ENCODE measurements at regions not wholly inside any gene's neighbourhood (a gene's known extent, or its start where the extent isn't known, plus 50 kb on each side); places are given as distances from the start of the nearest gene placed in this dataset.

DNA sequence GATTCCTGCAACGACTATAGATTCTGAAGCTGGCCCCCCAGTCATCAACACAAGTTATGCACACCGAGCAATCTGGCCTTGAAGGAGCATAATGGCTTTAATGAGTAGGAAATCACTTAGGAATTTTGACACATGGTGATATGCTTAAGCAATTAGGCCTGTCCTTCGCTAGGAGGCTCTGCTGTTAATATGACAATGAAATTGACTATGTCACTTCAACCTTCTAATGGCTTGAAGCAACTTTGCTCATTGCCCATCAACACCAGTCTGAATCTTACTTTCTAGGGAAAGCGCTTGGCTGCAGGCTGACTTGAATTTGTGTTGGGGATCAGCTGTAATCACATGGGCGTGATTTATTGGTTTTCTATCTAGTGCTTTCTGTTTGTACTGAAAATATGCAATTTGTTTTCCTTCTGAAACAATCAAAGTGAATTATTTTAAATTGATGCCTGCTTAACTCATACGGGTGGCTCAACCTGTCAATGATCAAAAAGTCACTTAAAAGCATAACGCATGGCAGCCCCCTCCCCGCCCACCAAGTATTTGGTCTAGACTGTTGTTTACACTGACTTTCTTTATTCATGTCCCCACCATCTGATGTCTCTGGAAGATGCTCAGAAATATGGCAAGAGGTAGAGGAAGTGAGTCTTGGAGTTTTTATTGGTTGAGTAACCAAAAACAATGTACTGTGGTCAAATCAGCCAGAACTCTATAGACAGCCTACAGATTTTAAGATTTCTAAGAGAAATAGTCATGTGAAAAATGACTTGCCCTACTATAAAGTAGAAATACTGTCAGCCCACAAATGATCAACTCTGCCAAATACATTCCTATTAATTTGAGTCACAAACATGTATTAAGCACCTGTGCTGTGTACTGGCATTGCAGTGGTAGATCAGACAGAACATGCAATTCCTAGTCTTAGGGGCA is 344.9 kb downstream of the RBM43 start:
- ChIA-PET POLR2A (no interaction called here), CTCF (no interaction called here)

DNA sequence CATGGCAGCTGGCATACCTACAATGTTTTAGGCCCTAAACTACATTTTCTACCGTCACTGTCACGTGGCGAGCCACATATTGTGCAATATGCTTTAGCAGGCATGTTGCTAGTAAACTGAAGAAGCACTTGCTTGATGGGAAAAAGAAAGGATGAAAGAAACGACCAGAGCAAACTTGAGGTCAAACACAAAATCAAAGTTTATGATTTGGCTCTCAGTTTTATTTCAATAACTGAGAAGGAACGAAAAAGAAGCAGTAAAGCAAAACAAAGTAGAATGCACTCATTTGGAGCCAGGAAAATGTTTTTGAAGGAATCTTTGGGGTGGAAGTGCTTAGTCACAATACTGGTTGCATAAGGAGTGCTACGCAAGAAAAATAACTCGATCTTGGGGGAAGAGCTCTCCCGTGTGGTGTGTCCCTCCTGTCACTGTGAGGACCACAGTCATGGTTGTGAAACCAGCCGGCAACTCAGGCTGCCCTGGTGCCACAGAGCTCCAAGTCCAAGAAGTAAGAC is 349.8 kb downstream of the RBM43 start:
- POLR2A ChIA-PET, result no interaction called here
- CTCF ChIA-PET, result no interaction called here

DNA sequence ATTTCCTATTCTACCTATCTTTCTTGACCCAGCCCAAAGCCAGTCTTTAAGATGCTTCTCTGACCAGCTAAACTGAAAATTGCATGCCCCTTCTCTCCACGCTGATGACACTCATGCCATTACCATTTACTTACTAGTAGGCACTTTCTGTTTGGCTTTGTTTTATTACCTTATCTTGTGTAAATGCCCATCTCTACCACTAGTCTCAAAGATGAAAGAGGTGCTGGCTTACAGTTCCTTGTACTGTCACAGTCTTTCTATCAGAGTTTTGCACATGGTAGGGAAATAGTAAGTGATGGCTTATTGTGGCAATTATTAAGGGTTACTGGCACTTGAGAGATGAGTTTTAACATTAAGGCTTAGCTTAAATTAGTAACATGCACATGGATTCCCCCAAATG is 352.1 kb downstream of the RBM43 start:
- CTCF ChIA-PET, result no interaction called here
- POLR2A ChIA-PET, result no interaction called here

DNA sequence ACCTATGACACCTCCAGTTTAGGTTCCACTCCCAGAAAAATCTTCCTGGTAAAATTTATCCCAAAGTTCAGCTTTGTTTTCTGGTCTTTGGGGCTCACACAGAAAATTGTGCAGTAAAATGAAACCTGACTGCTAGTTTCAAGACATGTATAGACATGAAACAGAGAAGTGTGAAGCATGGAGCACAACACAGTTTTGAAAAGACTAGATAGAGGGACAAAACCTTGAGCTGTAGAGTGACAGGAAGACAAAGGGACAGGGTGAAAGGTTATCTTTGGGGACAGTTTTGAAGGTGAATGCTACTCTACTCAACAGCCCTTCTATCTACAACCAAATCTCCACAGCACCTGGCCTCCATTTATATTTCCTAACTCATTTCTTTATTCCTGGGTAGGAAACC is 352.6 kb downstream of the RBM43 start:
- ChIA-PET POLR2A (no interaction called here), CTCF (no interaction called here)

DNA sequence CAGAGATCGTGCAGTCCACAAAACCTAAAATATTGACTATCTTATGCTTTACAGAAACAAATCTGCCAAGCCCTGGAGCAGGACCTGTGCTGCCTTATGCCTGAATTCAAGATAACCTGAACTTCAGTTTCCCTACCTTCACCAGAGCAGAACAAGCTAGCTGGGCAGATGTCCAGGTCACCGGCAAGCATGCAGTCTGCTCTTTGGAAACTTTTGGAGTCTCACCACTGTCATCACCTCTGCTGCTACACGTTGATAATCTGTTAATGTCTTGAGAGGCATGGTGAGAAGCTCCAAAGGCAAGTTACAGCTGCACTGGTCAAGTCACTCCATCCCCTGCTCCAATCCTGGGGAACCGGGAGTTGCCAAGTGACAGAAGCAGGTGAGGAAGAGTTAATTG is 354.2 kb downstream of the RBM43 start:
- ChIA-PET POLR2A (no interaction called here), CTCF (no interaction called here)

DNA sequence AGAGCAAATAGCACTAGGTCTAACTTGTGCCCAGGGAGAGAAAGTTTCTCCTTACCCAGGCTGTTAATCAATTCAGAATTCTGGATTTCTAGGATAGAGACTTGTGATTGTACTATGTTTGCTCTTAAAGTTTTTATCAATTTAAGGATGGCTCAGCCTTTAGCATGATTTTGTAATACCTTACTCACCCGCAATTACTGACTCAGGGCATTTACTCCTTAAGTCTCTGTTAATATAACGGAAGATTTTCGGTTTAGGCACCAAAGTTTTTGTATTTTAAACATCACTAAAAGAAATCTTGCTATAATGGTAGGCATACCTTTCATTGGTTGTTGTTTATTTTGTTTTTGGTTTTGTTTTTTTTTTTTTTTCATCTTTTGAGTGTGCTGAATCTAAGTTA is 358.2 kb downstream of the RBM43 start:
- ChIA-PET POLR2A (no interaction called here), CTCF (no interaction called here)

DNA sequence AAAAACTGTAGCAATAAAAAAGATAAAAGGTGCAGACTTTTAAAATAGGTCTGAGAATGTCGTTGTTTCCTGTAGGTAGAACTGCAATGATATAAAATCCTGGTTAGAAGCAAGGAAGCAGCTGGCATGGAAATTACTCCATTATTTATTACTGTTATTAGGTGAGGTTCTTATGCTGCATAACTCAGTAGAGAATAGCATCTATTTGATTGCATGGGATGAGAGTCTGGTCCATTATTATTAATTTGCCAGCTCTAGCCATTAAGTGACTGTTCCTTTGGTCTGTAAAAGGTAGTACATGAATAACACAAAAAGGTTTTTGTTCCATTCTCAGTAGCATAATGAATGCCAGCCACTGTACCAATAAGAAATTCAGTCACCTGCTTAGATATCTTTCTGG is 358.6 kb downstream of the RBM43 start:
- ChIA-PET POLR2A (no interaction called here), CTCF (no interaction called here)

DNA sequence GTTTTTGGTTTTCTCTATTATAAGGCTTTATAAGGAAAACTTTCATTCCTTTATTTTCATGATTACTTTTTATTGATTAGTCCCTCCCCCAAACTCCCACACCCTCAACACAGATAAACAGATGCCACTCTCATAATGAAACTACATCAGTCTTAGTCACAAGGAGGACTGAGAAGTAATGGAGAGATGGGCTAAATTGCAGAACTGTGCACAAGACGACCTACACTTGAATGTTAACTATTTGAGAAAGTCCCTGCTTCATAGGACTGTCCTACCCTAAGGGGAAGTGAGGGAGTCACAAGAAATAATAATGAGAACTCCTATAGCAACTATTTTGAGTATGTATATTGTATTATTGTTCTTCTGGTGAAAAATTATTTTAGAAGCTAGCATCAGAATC is 360.8 kb downstream of the RBM43 start:
- ChIA-PET POLR2A (no interaction called here), CTCF (no interaction called here)

DNA sequence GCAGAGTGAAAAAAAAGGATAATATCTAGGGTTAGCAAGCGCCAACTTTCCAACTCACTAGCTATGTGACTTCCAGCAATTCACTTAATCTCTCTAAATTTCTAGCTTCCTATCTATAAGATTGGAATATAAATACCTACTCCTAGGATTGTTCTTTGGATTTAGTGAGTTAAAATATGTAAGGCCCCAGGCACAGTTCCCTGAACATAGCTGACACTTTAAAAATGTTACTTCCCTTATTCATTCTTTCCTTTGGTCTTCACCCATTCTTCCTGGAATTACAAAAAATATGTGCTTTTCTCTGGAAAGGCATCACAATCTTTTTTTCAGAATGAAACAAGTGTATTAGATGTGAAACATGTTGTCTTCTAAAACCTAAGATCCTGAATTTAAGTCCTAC is 365.7 kb downstream of the RBM43 start:
- POLR2A ChIA-PET, result no interaction called here
- CTCF ChIA-PET, result no interaction called here

DNA sequence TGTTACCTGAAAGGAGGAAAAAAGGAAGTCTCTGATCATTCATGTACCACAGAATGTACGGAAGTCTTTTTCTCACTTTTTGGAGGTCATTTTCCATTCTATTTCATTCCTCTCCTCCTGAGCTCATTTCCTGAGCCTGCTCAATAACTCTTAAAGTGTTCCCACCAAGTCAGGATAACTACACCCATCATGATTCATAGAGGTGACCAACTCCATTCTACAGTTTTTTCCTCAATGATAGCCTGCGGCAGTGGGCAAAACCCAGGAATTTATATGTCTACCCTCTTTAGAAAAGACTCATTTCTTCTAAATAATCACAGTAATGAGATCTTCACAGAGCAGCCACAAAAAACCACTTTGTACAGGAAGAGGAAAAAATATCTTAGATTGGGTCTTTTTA is 372.5 kb downstream of the RBM43 start:
- CTCF ChIA-PET, result no interaction called here
- POLR2A ChIA-PET, result no interaction called here

DNA sequence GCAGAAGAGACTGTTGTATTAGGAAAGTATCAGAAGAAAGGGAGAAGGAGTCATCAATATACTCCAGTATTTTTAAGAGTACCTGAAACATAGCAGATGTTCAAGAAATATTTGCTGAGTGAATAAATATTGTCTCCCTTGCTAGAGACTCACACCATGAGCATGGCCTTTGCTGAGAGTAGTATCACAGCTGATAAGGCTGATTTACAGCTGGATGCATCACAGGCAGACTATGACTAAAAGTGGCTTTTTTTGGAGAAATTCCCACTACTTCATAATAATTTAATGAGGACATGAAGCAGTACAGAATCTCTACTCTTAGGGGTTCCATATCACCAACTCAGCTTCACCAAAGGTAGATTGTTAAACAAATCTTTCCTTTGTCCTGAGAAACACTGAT is 373.3 kb downstream of the RBM43 start:
- ChIA-PET CTCF (no interaction called here), POLR2A (no interaction called here)

DNA sequence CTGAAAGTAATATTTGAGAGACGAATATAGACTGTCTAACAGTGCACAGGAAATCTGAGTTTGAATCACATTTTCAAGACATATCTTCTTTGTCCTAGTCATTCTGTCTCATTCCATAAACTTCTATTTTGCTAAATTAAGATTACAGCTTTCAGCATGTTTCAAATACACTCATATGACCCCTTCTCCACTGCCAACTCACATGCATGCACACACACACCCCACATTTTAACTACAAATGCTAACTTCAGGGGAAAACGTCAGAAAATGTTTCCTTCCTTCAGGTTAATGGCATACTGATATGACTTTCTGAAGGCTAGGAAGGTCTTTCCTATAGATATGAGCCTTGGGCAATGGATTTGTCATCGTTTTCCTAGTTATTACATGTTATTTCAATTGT is 373.7 kb downstream of the RBM43 start:
- ChIA-PET CTCF (no interaction called here), POLR2A (no interaction called here)

DNA sequence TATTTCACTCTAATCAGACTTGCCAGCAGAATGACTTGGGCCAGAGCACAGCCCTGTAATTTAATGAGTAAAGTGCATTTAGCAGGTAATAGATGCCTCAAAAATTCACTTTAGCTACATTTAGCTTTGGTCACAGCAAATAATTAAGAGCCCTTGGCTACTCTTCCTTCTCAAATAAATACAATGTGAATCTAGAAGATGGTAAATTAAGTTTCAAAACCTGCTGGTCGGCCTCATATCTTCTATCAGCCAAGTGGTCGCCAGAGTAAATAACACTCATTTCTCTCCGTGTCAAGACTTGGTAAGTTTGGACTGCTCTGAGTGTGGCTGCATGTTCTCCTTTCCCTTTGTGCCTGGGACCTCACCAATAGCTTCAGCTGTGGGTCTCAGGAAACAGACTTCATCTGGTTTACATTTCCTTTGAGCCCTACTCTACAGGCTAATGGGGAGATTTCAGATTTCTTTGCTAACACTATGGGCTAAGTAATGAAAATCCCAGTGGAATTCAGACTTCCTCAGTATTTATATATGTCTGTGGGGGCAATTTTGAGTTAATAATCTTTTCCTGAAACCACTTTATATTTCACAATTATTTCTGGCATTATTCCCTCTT is 375.8 kb downstream of the RBM43 start:
- CTCF ChIA-PET, result no interaction called here
- POLR2A ChIA-PET, result no interaction called here

DNA sequence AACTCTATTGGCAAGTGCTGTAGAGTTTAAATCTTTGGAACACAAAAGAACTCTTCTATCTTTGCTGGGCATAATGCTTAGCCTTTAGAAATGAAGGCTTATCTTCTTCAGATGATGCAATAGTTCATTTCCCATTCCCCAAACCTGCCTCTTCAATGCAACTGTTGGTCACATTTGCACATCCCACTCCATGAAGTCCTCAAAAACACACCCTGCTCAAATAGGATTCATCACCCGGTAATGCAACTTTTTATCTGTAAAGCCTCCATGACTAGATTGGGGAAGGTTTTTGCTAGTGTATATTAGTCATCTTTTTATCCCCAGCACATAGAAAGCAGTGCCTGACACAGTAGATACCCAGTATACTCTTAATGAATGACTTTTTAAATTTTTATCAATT is 376.4 kb downstream of the RBM43 start:
- CTCF ChIA-PET, result no interaction called here
- POLR2A ChIA-PET, result no interaction called here

DNA sequence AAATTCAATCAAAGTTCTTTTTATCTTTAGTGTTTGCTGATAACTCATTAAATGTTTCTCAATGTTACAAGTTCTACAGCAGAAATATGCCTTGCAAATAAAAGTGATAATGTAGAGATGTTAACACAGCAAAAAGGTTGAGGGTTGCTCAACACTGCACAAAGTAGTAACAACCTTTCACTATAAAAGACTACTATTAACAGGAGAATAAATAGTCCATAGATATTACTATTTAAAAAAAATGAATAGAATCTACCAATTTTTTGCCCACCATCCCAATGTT is 378.1 kb downstream of the RBM43 start:
- ChIA-PET POLR2A (no interaction called here), CTCF (no interaction called here)

DNA sequence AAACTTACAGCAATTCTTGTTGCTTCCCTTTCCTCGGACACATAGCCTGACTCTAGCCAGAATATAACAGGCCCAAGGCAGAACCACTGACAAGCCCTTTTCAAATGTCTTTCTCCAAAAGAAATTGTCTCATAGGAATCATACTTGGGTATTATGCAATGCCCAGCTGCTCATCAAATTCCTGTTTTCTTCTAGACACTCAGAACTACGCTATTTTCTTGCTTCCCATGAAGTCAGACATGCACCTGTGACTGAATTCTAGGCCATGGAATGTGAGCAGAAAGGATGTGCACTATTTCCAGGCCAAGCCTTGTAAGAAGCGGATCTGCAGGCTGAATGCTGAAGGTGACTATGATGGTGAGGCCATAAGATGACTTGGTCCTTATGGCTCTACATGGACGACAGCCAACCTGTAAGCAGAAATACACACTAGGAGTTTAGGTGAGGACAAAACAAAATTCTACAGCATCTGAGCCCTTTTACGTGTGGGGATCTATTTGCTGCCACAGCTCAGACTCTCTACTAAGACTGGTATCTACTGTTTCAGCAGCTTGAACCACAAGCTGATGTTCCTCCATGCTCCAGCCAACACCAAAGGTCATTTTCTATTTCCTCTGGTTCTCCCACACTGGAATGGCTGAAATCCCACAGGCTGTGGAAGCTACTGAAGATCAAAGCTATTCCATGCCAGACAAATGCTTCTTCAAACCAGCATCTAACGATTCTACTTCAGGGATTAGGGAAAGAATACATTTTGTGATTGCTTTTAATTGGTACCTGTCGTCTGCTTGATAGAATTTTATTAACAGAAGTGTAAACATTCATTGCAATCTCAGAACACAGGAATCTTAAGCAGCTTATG is 378.7 kb downstream of the RBM43 start:
- ChIA-PET CTCF (no interaction called here), POLR2A (no interaction called here)

DNA sequence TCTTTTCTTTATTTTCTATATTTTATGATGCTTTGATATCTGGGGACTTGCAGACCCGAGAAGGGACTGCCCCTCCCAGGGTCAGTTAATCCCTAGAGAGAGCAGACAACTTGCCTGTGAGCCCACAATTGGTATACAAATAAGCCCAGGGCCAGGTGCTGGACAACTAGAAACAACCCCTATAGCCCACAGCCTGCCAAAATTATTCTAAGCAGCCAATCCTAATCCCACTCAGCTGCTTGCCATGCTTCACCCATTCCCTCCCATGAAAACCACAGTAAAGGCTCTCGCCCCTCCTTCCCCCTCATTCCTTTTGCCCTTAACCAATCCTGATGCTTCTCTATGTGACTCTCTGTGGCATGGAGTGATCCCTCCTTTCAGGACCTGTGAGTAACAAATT is 380.7 kb downstream of the RBM43 start:
- POLR2A ChIA-PET, result no interaction called here
- CTCF ChIA-PET, result no interaction called here

DNA sequence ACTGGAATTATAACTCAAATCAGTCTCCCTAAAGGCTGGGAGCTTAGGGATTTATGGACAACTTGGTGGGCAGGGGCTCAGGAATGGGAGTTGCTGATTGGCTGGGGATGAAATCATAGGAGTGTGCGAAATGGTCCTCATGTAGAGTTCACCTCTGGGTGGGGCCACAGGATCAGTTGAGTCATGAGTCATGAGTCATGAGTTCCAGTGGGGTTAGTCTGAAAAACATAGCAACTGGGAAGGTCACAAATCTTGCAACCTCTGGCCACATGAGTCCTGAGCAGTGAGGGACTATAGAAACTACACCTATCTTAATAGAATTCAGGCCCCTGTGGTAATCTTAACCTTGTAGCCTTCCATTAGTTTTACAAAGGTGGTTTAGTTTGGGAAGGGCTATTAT is 383.3 kb downstream of the RBM43 start:
- CTCF ChIA-PET, result no interaction called here
- POLR2A ChIA-PET, result no interaction called here

DNA sequence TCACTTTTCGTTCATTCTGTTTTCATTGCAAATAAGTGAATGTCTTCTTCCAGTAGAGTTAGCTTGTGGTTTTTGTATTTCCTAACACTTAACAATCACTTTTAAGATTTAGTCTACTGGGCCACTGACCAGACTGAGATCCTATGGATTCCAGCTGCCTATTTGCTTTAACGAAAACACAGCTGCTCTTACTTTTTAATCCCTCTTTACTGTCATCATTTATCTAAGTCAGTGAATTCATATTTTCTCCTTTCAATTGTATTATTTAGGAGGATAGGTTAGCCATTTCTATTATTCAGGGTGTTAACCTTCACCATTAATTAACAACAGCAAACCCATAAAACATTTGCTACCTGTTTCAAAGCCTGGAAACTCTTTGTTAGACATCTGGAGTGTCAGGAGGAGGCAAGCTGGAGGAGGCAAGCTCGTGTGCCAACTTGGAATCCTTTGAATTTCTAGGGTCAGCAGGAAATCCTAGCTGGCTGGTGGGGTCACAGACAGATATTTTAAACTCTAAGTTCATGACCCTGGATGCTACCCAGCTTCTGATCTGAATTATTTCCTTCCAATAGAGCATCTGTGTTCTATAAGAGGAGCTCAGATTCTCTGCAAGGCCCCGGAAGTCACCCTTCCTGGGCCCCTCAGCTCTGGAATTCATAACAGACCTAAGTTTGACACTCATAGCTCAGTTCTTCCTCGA is 385.3 kb downstream of the RBM43 start:
- ChIA-PET POLR2A (no interaction called here), CTCF (no interaction called here)

DNA sequence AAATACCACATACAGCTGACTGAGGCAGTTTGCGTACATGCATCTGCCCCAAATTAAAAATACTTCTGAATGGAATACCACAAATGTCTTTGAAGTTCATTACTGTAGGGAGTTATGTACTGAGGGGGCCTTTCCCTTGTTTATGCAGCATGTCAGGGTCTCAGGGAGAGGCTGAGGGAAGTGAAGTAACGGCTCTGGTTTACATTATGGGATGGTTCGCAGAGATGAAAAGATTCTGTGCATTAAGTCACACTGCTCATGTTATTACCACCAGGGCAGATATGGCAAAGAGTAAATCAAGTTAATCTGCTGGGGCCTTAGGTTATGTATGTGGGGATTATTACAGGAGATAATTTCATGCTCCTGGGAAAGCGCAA is 385.9 kb upstream of the RND3 start:
- ChIA-PET POLR2A (no interaction called here), CTCF (no interaction called here)
